DMS153 (cell line): ENCODE measurements at regions not wholly inside any gene's neighbourhood (a gene's known extent, or its start where the extent isn't known, plus 50 kb on each side); places are given as distances from the start of the nearest gene placed in this dataset.

Experiments used
- DNase-seq: peaks from one replicate; lab custom pipeline; 2025; lab: John Stamatoyannopoulos, UW

DNA sequence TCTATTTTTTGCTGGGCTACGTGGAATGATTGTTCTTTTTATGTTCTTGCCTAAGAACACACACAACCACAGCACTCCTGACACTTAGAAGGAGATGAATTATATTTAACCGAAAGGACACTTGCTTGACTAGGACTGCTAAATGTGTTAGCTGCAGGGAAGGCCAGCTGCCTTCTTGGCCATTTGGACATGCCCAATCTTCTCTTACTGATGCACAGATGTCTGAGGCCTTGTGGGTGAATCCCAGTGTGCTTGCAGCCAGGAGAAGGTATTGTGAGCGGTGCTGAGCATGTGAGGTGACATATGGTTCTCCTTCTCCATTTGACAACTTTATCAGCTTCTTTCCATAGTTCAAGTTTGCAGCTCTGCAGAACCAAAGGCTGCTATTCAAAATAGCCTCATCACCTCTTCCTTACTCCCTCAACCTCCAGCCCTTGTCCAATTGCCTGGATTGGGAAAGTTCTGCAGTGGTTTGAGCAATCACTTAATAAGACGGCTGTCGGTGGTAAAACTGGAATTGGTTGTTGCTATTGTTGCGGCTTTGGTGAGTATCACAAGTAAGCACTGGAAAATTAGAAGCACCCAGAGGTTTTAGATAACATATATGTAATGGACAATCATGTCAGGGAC is 1113.3 kb downstream of the TSN start:
- DNase-seq, result no peak

DNA sequence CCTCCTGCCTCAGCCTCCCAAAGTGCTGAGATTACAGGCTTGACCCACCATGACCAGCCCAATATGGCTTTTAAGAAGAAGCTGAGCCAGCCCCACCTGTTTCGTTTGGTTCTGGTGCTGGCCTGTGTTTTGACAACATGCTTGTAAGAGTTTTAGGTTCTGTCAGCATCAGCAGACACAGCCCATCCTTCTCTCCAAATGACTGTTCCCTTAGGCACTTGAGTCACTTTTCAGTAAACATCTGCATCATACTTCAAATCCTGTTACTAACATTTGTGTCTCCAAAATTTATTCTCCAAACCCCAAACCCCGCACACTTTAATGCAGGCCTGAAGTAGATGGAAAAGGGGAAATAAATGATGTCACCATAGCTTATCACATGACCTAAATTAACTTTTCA is 1118.5 kb downstream of the TSN start:
- DNase-seq, result no peak

DNA sequence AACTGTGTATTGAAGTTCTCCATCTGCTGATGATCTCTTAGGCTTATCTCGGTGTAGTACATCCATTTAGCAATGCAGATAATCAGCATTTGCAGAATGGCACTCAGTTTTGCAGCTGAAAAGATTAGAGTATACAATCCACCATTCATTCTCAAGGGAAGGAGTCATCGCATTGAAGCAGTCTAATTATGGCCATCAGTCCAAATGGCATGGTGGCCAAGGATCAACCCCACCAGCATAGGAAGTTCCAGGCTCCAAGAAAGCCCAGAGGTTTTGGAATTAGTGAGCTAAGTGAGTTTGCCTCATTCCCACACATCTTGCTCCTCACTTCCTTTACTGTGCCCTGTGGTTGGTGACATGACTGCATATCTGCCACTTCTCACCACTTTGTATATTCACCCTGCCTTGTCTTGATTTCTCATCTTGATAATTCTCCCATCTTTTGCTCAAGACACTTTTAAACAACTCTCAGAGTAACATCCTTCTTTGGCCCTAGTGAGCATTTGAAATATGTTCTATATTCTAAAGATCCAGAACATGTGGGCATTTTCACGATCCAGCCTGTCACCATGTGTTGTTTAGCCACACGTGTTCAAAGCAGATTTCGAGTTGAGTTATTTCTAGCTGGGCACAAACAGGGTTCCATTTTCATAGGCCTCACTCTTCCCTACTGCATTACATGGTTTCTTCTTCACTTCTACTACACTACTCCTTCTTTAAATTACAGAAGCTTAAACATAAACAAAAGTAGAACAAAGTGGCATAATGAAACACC is 1119.8 kb downstream of the TSN start:
- DNase-seq, result no peak

DNA sequence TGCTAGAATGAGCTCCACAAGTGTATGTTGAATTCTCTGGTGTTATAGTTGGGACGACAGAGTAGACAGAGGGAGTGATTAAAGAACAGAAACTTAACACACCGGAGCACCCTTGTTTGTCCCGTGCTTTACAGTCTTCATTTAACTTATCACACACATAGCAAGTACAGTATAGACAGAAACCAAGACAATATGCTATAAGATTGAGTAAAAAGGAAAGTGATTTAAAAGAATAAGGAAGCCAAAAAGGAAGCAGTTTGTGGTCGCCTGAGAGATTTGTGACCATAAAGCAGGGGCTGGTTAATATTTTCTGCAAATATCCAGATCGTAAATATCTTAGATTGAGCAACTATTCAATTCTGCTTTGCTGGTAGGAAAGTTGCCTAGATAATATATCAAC is 1128.4 kb downstream of the TSN start:
- DNase-seq, result no peak

DNA sequence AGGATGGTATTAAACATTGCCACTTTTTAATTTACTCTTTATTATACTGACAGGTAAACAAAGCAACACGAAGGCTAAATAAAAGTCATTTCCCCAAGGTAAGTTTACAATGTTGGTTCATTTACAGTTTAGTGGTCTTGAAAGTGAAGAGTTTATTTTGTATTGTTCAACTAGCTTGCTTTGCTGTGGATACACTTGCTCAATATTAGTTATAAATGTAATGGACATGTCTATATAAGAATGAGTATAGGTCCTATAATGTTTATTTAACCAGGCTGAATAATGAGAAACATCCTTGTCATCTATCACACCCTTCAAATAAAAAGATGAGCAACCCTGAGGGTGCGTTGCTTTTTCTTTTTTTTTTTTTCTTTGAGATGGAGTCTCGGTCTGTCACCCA is 1129.4 kb downstream of the TSN start:
- peak; percentile 11 for DNase-seq

DNA sequence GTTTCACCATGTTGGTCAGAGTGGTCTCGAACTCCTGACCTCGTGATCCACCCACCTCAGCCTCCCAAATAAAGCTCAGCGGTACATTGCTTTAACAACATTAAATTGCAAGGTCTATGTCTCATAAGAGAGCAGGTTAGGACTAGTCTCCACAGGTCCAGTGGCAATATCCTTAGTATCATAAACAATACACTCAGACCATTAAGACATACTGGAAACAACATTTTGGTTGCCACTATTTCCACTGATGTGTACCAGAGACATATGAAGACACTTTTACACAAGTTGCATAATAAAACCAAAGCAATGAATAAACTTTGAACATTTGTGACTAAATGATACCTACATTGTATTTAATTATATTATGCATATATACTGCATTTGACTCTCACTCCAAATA is 1130.0 kb downstream of the TSN start:
- no peak for DNase-seq

DNA sequence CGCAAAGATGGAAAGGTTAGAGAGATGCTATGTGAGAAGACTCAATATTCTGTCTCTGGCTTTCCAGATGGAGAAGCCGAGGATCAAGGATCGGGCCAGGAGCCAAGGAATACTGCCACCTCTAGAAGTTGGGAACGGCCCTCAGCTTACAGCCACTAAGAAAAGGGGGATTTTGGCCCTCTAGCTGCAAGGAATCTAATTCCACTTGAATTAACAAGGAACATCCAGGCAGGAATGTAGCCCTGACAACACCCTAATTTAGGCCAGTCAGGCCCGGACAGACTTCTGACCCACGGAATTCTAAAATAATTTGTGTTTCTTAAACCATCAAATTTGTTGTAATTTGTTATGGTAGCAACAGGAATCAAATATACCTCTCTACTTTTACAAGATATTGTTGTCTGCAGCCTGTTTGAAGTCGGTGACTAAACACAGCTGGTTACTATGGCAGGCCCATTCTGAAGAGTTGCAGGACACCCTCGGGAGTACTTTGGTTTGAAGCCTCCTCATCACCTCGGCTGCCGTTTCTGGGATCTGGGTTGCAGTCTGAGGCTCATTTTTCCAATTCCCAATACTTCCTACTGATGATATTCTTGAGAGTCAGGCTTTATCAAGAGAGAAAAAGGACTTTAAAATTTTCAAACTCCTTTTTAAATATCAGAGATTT is 1131.2 kb downstream of the TSN start:
- DNase-seq, result peak; percentile 12

DNA sequence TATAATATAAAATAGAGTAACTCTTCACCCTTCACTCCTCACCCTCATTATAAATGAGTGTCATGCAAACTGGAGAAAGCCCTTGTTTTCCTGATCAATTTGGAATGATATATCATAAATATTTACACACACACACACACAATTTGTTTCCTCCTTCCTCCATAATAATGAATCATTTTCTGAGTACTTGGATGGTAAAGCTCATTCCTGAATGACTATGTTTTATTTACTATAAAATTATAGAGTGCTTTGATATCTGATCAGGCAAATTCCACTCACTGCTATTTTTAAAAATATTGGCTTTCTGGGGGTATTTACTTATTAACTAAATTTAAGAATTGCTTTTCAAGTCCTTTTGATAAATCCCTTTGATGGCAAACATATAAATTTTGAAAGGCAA is 1125.5 kb upstream of the CNTNAP5 start:
- no peak for DNase-seq

DNA sequence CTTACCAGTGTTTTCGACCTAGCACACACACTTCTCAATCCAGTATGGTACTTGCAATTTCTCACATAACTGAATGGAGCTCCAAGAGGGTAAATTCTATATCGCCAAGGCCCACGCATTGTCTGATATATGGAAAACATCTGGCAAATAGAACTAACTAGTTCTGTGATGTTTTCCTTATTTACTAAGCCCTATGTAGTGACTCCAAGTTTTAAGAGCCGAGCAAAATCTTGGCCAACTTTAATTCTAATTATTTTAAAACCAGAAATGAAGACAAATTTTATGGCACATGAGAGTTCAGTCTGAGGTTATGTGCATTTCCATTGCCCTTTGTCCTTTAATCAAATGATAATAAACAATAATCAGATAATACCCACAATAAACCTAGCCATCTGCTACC is 1119.7 kb upstream of the CNTNAP5 start:
- no peak for DNase-seq

DNA sequence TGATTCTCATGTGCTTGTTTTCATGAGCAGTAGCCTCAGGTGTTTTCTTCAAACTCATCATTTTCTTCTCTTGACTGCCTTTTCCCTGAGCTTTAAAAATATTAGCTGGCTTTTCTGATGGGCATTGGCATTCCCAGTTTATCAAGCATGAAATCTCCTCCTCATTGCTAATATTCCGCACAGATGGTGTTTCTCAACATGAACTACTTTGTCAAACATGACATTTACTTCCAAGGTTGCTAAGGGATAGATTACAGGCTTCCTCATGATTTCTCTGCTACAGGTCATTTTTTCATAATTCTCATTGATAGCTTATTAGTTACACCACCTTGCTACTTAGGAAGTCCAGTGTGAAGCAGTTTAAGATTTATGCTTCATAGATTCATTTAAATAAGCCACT is 1116.9 kb upstream of the CNTNAP5 start:
- no peak for DNase-seq

DNA sequence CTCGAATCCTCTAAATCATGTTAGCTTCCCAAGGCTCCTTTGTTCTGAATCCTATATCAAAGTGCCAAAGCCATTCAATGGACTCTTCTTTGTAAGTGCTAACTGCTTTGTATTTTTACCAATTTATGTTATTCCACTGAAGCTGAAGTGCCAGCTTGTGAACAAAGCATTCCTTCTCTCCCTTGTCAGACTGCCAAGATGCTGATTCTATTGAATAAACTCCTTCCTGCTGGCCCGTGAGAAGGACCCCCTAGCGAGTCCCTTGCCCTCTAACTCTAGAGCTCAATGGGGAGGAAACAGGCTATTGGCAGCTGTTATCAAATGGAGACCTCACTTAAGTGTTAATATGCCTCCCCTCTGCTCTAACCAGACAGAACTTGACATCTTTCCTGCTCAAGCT is 1097.9 kb upstream of the CNTNAP5 start:
- DNase-seq, result no peak

DNA sequence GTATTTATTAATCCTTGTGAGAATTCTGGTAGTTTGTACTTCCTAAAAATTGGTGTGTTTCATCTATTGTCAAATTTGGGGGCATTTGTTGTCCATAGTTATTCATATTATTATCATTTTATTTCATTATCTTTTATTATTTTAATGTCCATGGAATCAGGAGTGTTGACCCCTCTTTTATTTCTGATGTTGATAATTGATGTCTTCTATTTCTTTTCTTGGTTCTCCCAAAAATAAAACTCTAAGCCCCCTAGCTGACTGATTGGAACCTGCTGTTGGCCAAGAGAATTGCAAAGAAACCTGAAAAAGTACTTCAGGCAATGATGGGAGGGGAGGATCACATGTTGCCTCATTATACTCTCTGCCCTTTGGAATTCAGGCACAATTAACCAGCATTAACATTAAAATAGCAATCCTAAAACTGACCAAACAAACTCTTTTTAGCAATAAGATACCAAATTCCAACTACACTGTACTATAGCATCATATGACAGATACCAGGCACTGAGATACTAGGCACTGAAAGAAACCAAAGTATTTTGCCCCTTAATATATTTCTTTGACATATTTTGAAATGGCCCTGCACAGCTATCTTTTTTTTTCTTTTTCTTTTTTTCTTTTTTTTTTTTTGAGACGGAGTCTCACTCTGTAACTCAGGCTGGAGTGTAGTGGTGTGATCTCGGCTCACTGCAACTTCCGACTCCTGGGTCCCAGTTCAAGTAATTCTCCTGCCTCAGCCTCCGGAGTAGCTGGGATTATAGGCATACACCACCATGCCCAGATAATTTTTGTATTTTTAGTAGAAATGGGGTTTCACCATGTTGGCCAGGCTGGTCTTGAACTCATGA is 1097.2 kb upstream of the CNTNAP5 start:
- no peak for DNase-seq

DNA sequence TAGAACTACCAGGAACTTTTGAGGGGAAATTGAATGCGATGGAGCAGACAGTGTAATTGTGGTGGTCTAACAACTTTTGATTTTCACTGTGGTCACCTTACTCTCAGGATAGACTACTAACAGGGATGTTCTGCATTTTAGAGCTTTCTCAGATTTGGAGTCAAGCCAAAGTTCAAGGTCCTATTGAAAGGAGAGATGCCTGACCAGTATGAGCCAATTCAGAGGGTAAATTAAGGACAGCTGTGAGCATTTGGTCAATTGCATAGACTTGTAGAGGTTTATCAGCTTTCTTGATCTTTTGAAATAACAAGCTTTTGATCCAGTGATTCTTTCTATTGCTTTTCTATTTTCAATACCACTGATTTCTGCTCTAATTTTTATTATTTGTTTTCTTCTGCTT is 1095.7 kb upstream of the CNTNAP5 start:
- no peak for DNase-seq

DNA sequence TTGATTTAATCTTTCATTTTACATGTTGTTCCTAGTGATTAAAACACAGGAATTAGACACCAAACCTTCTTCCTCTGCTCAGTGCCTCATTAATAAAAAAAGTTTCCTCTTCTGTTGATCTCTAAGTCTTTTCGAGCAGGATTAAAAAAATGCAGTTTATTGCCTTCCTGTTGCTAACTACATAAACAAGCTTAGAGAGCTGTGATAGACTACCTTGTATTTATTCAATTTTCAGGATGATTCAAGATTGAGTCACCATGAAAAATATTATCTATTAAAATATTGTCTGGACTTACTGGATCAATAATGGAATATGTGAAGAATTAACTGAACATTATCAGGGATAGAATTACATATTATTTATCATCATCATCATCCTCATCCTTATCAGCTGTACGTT is 1089.6 kb upstream of the CNTNAP5 start:
- DNase-seq, result no peak

DNA sequence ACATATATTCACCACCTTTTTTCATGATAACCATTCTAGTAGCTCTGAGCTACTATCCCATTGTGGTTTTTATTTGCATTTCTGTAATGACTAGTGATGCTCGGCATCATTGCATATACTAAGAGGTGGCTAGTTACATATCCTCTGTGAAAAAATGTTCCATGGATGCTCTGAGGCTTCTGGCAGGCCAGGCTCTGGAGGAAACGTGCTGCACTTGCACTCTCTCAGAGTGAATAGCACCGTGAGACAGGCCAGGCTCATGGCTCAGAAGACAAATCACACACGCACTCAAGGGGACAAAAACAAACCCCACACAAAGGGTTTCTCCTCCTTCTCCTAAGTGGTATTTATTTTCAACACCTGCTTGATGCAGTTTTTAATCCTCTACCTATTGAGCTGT is 1085.3 kb upstream of the CNTNAP5 start:
- DNase-seq, result no peak

DNA sequence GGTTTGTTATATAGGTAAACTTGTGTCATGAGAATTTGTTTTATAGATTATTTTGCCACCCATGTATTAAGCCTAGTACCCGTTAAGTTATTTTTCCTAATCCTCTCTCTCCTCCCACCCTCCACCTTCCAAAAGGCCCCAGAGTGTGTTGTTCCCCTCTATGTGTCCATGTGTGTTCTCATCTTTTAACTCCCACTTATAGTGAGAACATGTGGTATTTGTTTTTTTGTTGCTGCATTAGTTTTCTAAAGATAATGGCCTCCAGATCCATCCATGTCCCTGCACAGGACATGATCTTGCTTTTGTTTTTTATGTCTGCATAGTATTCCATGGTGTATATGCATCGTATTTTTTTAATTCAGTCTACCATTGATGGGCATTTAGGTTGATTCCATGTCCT is 1075.6 kb upstream of the CNTNAP5 start:
- DNase-seq, result no peak

DNA sequence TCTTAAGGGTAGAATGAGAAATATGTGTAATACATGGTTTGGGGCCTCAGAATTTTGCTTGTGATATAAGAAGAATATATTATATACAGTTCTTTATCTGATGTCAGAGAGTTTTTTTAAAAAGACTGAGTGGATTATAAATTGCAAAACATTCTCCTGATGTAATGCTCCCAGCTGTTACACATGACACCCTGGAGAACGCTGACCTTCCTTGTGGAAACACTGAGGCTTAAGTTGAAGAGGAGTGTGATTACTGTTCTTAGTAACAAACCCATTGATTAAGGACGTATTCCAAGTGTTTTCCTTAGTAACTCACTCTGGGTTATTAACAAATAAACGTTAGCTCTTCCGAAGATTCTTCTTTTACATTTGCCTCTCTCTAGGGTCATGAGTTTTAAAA is 1069.3 kb upstream of the CNTNAP5 start:
- no peak for DNase-seq

DNA sequence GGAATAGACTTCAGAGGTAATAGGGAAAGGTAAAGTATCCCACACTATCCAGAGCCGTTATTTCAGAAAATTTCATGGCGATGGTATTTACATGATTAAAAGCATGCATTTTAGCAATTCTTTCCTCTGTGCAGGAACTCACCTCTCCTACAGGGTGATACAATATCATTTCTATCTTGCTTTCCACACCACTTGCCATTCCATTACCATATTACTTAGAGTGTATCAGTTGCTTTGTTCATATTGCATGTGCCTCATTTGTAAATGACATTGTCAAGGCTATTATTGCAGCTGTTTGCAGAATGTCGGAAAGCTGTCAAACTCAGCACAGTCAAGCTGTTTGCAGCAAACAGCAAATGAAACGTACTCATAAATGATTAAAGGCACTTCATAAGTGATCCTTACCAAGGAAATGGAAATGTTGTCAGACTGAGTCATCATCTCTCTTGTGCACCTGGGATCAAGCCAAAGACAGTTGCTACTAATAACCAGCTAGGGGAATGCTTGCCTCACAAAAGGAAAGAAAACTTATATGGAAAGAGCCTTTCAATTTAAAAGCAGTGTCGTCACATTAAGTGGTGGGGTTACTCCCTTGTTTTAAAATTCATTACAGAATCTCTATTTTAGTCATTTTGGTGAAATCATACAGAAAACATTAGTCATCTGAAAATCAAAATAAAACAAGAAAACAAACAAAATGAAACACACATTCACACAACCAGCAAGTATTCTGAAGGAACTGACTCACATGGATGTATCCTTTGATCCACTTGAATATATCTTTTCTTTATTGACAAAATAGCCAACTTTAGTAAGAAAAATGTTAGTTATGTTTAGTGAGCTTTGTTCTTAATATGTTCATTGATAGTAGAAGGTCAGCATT is 1064.1 kb upstream of the CNTNAP5 start:
- DNase-seq, result peak; percentile 98

DNA sequence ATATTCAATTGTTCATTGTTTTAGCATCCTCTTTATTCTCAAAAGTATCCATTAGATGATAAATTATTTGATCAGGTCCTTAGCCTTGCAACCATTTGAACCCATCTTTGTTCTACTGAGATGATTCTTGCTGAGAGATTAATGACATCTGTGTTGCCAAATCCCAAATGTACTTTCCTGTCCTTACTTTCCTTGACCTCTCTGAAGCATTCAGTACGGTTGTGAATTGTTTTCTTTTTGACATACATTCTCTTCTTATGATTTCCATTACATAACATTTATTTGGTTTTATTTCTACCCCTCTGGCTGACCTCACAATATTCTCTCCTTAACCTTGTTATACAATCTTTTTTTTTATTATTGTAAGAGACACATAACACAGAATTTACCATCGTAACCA is 1058.6 kb upstream of the CNTNAP5 start:
- DNase-seq, result no peak

DNA sequence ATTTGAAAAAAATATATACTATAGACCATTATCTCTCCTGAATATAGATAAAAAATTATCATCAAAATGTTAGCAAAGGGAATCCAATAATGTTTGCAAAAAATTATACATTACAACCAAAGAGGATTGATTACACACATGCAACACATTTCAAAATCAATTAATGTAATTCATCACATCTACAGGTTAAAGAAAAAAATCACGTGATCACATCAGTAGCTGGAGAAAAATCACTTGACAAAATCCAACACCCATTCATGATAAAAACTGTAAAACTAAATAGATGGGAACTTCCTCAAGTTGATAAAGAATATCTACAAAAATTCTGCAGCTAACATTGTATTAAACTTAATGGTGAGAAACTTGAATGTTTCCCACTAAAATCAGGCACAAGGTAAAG is 1047.5 kb upstream of the CNTNAP5 start:
- no peak for DNase-seq

DNA sequence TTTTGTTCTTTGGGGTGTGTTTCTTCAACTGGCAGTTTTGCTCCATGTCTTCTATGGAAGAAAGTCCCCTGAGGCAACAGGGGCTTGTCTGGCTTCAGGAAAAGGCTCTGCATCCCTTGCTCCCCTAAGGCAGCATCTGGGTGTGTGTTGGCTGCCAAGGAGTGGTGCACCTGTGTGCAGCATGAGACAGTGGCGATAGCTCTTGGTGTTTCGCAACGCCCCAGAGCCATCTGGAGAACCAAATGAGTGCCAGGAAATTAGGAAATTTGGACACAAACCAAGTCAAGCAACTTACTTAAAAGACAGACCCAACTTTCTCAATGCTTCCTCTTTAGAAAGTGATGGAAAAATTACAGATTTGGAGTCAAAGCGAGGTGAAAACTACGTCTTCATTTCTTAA is 1044.4 kb upstream of the CNTNAP5 start:
- no peak for DNase-seq

DNA sequence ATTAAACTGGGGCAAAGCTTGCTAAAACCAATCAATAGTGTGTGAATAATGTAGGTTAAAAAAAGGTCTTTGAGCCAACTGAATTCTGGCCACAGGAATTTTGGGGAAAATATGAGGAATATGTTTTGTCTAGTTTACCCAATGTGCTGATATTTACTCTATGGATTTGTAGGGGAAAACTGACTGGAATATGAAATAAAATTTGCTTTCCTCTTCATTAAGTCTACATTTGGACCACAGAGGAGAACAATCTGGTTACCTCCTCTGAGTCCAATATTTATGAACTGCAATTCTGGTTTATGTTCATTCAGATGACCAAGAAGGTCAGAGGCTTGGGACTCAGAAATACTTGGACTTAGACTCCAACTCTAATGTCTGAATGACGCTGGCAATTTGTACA is 1042.2 kb upstream of the CNTNAP5 start:
- DNase-seq, result no peak
